Esophagus (tissue), 2 donors: ENCODE measurements at regions not wholly inside any gene's neighbourhood (a gene's known extent, or its start where the extent isn't known, plus 50 kb on each side); places are given as distances from the start of the nearest gene placed in this dataset.

Experiments used
- H3K27ac ChIP-seq, 2 donors: one replicate each; pipeline ENCODE4 v1.5.1; 2013; ENCODE audit warnings: low read depth in 2 of 2, mild to moderate bottlenecking in 2 of 2, inconsistent platforms in 1 of 2, low read length in 1 of 2, moderate library complexity in 1 of 2
- H3K27me3 ChIP-seq, 2 donors: one replicate each; pipeline ENCODE4 v1.6.1; 2013; ENCODE audit warnings: low read length in 2 of 2, control low read depth in 1 of 2, mild to moderate bottlenecking in 1 of 2; ENCODE audit not compliant: insufficient read depth in 2 of 2, control insufficient read depth in 1 of 2
- H3K36me3 ChIP-seq, 2 donors: one replicate each; pipeline ENCODE4 v1.6.1; 2013; ENCODE audit warnings: low read length in 1 of 2; ENCODE audit not compliant: control insufficient read depth in 2 of 2, insufficient read depth in 2 of 2
- H3K4me1 ChIP-seq, 2 donors: one replicate each; pipeline ENCODE4 v1.6.1; 2013; ENCODE audit warnings: low read length in 1 of 2; ENCODE audit not compliant: control insufficient read depth in 2 of 2, insufficient read depth in 2 of 2
- H3K4me3 ChIP-seq, 2 donors: one replicate each; pipeline ENCODE4 v1.5.1; 2013; ENCODE audit warnings: low read length in 2 of 2, mild to moderate bottlenecking in 2 of 2, low read depth in 1 of 2, moderate library complexity in 1 of 2
- H3K9me3 ChIP-seq, 2 donors: one replicate each; pipeline ENCODE4 v1.6.1; 2013; ENCODE audit warnings: mild to moderate bottlenecking in 2 of 2, low read depth in 1 of 2, low read length in 1 of 2, moderate library complexity in 1 of 2; ENCODE audit not compliant: control insufficient read depth in 2 of 2, insufficient read depth in 1 of 2
- WGBS, 2 donors: extraction: QIAGEN DNeasy Blood & Tissue Kit; methylation state at CpG; one replicate each; pipeline ENCODE4 v1.1.7; 2013; 5-methylcytosine and 5-hydroxymethylcytosine counted together
- donor health status: healthy with polysubstance abuse.
- donor health status: Bipolar disorder and iron deficiency.

DNA sequence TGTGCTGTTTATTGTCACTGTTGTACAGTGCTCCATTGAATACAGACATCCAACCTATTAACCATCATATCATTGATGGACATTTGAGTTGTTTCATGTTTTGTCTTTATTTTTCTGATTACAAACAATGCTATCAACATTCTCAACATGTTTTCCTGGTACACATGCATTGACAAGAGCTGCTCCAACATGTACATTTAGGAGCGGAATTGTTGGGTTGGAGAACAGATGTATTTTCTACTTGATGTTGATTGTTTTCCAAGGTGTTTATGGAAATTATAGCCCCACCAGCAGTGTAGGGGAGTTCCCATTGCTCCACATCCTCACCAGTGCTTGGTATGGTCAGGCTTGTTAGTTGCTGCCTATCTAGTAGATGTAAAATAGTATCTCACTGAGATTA, 204.1 kb upstream of the CLINT1 start:
- Histone ChIP-seq H3K4me3 (no peak overlapping the region), H3K27ac (no peak overlapping the region)
- 97 to 100% methylated on average over 1 of the region's 1 CpG for WGBS, 2 donors

DNA sequence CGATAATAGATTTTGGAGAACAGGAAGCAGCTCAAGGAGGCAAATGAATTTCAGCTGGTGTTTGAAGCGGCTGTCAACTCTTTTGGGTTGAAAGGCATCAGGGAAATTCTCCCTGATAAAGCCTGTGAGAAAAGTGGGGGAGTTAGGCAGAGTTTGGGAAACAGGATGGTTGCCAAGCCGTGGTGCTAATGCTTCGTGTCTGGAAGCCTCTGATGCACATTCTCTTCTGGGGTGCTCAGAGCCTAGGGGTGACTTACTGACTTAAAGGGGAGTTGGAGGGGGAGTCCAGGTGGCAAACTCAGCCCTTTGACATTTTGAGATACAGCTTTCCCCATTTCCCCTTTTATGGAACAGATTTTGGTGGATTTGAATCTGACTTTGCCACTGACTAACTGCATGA, 202.5 kb upstream of the CLINT1 start:
- H3K27me3 ChIP-seq: no peaks in the 10 kb centered on the region
- WGBS, 2 donors: 84 to 94% methylated on average over 4 of the region's 4 CpGs

More for the DNA sequence above, 204.1 kb upstream of the CLINT1 start:
- H3K4me1 ChIP-seq: no peaks in the 10 kb centered on the region
- H3K36me3 ChIP-seq: no peaks in the 10 kb centered on the region
- H3K9me3 ChIP-seq: no peaks in the 10 kb centered on the region
- no peaks in the 10 kb centered on the region for H3K27me3 ChIP-seq

DNA sequence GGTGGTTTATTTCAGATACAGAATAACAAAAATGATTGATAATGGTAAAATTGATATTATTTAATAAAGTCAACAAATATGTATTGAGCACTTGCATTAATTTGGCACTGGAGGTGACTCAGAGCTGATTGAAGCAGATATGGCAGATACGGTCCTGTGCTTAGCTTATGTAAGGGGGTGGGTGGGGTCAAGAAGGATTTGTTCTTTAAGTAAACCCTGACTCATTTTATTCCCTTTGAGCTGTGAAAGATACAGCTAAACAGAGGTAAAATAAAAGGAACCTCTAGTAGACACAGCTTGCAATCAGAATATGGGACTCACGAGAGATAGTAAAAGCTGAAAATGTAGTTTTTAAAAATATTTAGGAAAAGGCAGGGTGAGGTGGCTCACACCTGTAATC, 201.3 kb upstream of the CLINT1 start:
- H3K27me3 ChIP-seq: no peaks in the 10 kb centered on the region
- H3K9me3 ChIP-seq: no peaks in the 10 kb centered on the region
- no peaks in the 10 kb centered on the region for H3K4me1 ChIP-seq
- H3K36me3 ChIP-seq: no peaks in the 10 kb centered on the region
- WGBS, 2 donors: 52 to 55% methylated on average over 2 of the region's 2 CpGs
- H3K4me3 ChIP-seq: no peak overlapping the region
- H3K27ac ChIP-seq: no peak overlapping the region

More for the DNA sequence above, 202.5 kb upstream of the CLINT1 start:
- Histone ChIP-seq H3K36me3 (no peaks in the 10 kb centered on the region), H3K4me1 (no peaks in the 10 kb centered on the region), H3K27ac (no peak overlapping the region), H3K4me3 (no peak overlapping the region), H3K9me3 (no peaks in the 10 kb centered on the region)

DNA sequence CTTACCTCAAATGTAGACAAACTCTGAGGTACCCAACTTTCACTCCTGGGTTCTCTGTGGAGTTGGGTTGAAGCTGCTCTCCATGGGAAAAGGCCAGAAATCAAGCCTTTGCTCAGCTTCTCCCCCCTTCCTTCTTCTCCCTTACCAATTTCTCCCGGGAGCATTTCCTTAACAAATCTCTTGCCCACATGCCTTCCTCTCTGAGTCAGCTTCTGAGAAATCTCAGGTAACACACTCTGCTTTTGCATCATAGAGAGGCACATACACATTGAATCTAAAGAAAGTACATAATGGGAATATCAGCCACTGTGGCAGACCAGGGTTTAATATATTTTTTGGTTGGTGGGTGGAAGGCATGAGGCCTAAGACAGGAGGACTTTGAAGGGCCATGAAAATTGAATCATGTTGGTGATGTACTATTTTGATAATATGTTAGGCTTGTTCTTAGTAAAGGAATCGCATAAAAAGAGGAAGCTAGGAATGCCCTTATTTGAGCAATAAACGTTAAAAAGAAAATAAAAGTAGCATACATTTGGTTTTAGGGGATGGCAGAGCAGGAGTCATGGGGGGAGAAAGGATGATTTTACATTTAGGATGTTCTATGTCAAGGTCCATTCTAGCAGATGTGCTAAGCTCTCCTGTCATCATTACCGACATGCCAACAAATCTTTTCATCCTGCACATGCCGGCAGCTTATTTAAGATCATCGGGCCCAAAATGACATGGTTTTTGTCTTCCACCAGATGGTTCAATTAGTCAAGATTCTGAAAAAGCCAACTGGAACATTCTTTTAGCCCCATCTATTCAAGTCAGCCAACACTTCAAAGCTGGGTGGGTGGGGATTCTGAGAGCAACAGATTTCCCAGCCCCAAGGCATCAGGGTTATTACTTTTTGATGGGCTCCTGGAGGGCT, 199.5 kb upstream of the CLINT1 start:
- Histone ChIP-seq H3K36me3 (no peaks in the 10 kb centered on the region), H3K27me3 (no peaks in the 10 kb centered on the region), H3K4me3 (no peak overlapping the region), H3K4me1 (no peaks in the 10 kb centered on the region), H3K27ac (no peak overlapping the region), H3K9me3 (no peaks in the 10 kb centered on the region)
- WGBS, 2 donors: 47 to 61% methylated on average over 6 of the region's 6 CpGs

DNA sequence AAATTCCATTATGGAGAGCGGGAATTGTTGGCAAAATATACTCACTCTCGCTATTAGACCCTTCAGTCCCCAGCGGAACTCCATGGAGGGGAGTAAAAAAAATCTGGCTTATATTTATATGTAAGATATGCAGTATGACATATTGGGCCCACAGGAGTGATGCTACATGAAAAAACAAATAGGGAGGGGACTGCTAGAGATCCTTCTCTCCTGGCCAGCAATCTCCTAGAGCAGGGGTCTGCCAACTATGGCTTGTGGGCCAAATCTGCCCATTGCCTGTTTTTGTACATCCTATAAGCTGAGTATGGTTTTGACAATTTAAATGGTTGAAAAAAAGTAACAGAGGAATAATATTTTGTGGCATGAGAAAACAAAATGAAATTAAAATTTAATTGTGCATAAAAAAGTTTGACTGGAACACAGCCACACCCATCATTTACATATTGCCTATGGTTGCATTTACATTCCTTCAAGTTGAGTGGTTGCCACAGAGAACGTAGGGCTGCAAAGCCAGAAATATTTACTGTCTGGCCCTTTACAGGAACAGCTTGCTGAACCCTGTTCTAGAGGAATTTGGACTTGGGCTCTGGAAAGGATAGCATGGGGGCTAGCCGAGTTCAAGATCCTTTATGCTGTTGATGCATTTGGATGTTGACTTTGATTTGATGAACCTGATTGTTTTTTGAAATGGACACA, 197.3 kb upstream of the CLINT1 start:
- no peaks in the 10 kb centered on the region for H3K4me1 ChIP-seq
- WGBS, 2 donors: 75 to 79% methylated on average over 5 of the region's 5 CpGs

DNA sequence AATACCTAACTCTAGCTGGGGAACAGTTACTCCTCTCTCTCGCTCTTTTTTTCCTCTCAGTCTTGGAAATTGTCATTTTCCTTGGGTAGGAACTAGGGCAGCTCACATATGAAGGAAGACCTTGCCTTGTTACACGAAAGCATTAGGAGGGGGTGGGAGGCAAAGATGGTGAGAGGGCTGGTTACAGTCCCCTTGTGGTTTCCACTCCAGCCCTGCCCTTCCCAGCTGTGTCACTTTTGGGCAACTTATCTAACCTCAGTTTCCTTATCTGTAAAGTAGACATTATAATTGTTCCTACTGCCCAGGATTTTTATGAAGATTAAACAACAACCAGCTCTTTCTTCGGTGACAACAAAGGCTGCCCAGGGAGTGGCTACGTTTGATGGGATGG, 196.2 kb upstream of the CLINT1 start:
- H3K36me3 ChIP-seq: no peaks in the 10 kb centered on the region
- H3K27me3 ChIP-seq: no peaks in the 10 kb centered on the region
- no peaks in the 10 kb centered on the region for H3K4me1 ChIP-seq
- 32 to 38% methylated on average over 4 of the region's 4 CpGs for WGBS, 2 donors
- H3K27ac ChIP-seq: no peak overlapping the region
- no peaks in the 10 kb centered on the region for H3K9me3 ChIP-seq
- H3K4me3 ChIP-seq: no peak overlapping the region

More for the DNA sequence above, 197.3 kb upstream of the CLINT1 start:
- no peak overlapping the region for H3K4me3 ChIP-seq
- H3K36me3 ChIP-seq: no peaks in the 10 kb centered on the region
- no peak overlapping the region for H3K27ac ChIP-seq
- no peaks in the 10 kb centered on the region for H3K9me3 ChIP-seq
- H3K27me3 ChIP-seq: no peaks in the 10 kb centered on the region

DNA sequence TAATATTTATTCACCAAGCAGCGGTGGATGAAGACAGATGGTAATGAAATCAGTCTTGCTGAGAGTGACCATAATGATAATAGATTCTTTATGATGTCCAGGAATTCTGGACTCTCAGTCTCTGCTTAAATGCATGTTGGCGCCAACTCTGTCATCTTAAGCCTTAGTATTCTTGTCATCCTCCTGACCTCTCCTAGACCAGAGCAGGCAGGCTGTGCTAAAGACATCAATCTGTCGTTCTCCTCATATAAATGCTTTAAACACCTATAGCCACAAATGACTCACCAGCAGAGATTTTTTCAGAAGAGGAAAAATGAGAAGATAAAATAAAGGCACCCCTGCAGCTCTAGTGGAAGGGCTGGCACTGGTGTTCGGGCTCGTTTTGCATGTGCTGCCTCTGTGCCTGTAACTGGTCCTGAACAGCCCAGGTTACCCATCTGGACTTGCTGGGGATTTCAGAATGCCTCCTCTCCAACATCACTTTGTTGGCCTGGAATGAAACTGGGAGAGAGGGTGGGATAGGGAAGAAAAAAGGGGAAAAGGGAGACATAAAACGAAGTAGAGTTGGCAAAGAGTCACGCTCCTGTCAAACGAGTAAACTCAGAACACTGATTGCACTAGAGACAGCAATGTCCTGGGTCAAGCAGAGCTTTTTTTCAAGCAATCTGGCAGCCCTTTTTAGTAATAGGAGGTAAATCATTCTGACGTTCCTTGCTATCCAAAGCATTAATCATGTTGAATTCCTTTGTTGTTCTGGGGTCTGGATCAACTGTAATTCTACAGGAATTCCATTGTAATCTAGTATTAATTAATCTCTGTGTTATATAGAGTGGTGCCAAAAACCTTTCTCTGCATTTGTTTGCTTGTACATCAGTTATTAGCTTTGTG, 195.5 kb upstream of the CLINT1 start:
- Histone ChIP-seq H3K4me1 (no peaks in the 10 kb centered on the region), H3K9me3 (no peaks in the 10 kb centered on the region), H3K36me3 (no peaks in the 10 kb centered on the region), H3K4me3 (no peak overlapping the region), H3K27me3 (no peaks in the 10 kb centered on the region), H3K27ac (no peak overlapping the region)
- WGBS, 2 donors: 33 to 35% methylated on average over 9 of the region's 9 CpGs

DNA sequence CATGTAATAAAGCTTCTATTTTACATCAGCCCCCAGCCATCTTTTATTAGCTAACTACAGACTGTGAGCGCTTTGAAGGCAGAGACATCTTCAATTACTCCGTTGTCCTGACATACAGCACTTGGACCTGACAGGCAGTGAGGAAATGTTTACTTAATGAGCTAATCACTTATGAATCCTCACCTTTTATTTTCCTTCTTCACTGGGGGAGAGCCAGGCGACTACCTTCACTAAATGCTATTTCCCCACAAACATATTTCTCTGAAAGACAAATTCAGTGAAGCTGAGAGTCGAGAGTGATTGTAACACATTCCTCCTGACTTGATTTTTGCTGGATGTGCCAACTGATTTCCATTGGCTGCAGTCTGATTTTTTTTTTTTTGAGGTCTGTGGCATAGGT, 192.1 kb upstream of the CLINT1 start:
- WGBS, 2 donors: 41% methylated on average over 4 of the region's 4 CpGs
- Histone ChIP-seq H3K27ac (no peak overlapping the region), H3K27me3 (no peaks in the 10 kb centered on the region), H3K4me1 (no peaks in the 10 kb centered on the region), H3K4me3 (no peak overlapping the region), H3K36me3 (no peaks in the 10 kb centered on the region), H3K9me3 (no peaks in the 10 kb centered on the region)

DNA sequence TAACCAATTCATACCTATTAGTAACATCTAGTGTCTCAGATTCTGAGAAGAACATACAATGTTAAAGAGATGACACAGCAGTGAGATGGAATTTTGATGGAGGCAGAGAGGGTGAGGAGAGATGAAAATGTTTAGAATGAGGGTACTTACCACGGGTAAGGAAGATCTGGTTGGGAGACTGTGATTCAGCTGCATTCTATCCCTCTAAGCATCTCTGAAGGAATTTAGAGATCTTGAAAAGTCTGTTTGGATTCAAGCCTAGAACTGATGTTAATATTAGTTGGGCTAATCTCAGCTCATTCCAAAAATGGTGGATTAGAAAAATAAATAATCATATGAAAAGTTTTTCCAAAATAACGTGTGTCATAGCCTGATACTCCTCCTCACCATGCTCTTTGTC, 191.5 kb upstream of the CLINT1 start:
- Histone ChIP-seq H3K9me3 (no peaks in the 10 kb centered on the region), H3K36me3 (no peaks in the 10 kb centered on the region), H3K27ac (no peak overlapping the region), H3K4me3 (no peak overlapping the region), H3K4me1 (no peaks in the 10 kb centered on the region), H3K27me3 (no peaks in the 10 kb centered on the region)
- WGBS, 2 donors: 15 to 19% methylated on average over 2 of the region's 2 CpGs
